Pons (tissue), 1 donor: ENCODE measurements at regions not wholly inside any gene's neighbourhood (a gene's known extent, or its start where the extent isn't known, plus 50 kb on each side); places are given as distances from the start of the nearest gene placed in this dataset.
A peak's percentile ranks its signal among the peaks of the same experiment; 100 is the strongest.

Experiments
- DNase-seq: peaks from one replicate; pipeline ENCODE4 v3.0.0-alpha.2; 2016; ENCODE audit warnings: low spot score

GRCh38 chr6:104614394-104614793, 245.3 kb downstream of the HACE1 start:
- no peak for DNase-seq

- DNase-seq = no peak
Measured at GRCh38 chr6:104613416-104614001, 246.2 kb downstream of the HACE1 start.

DNA sequence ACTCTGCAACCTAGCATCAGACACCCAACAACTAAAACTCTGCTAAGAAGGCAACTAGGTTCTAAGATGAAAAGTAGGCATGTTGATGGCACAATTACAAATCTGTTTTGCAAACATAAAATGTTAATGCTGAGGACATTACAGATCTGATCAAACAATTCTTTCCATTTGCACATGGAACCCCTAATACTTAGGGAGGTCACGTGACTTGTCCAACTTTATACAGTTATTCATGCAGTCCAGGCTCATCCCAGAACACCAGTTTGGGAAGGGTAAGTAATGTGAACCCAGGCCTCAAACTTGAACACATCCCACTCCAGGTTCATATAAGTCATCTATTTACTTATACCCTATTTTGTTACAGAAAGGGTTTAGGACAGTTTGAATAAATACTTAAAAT, 247.2 kb downstream of the HACE1 start:
- DNase-seq = no peak

DNA sequence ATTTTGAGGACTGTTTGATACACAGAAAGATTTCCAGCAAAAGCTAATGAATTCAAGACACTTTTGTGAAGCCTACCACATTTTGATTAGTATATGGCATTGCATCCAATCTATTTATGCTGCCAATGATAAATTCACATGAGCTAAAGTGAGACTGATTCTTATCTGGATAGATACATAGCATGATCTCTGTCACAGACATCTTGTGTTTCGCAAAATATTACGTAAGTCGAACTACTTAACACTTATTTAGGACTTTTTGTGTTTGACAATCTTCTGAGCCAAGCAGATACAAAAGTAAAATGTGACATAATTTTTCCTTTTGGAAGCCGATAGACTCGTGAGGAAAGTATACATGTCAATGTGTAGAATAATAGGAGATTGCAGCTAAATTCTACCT, 251.6 kb downstream of the HACE1 start:
- no peak for DNase-seq

DNA sequence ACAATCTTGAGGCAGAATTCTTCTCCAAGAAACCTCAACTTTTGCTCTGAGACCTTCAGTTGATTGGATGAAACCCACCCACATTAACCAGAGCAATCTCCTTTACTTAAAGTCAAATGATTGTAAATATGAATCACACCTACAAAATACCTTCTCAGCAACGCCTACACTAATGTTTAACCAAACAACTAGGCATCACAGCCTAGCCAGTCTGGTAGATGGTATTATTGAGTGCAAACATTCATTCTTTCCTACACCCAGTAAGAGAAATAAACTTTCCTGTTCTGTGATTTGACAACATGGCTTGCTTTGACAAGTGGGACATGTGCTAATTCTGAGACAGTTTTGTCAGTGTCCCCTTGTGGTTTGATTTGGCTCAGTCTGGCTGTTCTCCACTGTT, 252.2 kb downstream of the HACE1 start:
- DNase-seq = no peak

GRCh38 chr6:104606361-104606760, 253.4 kb downstream of the HACE1 start:
- DNase-seq = no peak

- no peak for DNase-seq
Measured at GRCh38 chr6:104604685-104605084, 255.0 kb downstream of the HACE1 start.

GRCh38 chr6:104603108-104603745, 256.5 kb downstream of the HACE1 start:
- DNase-seq = peak; percentile 64

DNA sequence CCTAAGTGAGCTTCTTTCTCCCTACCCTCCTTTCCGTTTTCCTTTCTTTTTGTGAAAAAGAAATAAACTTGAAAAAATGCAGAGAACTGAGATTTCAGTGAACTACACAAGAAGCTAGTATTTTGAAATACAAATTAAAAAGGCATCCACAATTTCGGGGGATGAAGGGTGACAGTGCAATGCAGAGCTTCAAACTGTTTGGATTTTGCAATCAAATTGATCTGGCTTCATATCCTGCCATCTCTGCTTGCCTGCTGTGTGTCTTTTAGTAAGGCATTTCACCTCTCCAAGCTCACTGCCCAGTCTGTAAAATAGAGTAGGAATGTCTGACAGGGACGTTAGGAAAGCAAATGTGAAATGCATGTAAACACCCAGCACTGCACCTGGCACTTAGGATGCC, 258.0 kb downstream of the HACE1 start:
- DNase-seq = no peak

- DNase-seq = no peak
Measured at GRCh38 chr6:104601131-104601651, 258.5 kb downstream of the HACE1 start.

DNA sequence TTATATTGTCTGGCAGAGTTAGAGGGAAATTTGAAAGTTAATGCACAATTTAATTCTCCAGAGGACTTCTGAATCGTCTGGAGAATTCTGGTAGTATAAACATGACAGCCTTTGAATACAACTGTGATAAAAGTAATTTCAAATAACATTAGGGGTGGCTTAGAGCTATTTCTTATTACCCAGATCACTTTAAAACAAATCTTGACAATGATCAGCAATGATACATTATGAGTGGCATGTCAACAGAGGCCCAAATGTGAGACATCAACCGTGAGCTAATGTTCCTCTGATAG, 259.1 kb downstream of the HACE1 start:
- DNase-seq = no peak

GRCh38 chr6:104599821-104600638, 259.7 kb downstream of the HACE1 start:
- no peak for DNase-seq

DNA sequence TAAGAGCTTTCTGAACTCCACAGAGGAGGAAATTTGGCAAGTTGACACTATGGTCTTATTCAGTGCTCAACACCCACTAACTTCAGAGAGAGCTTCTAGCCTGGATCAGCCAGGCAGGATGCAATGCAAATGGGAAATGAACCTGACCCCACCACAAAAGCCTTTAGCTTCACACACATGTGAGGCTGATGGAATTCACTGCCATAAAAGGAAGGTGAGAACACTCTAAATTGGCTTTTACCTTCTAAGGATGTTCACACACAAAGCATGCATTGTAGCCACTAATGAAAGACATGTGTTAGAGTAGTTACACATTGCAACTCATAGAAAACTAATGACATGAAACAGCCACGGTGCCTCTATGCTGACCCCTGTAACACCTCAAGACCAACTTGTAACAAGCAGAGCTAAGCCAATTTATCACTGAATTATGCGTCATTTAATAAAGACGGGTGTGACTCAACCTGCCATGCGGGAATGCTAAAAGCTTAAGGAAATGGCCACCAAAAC, 262.1 kb downstream of the HACE1 start:
- DNase-seq = no peak

- DNase-seq = no peak
Measured at GRCh38 chr6:104596091-104596490, 263.6 kb downstream of the HACE1 start.

- no peak for DNase-seq
Measured at GRCh38 chr6:104595311-104595820, 264.4 kb downstream of the HACE1 start.

- DNase-seq = no peak
Measured at GRCh38 chr6:104591573-104592334, 268.0 kb downstream of the HACE1 start.

DNA sequence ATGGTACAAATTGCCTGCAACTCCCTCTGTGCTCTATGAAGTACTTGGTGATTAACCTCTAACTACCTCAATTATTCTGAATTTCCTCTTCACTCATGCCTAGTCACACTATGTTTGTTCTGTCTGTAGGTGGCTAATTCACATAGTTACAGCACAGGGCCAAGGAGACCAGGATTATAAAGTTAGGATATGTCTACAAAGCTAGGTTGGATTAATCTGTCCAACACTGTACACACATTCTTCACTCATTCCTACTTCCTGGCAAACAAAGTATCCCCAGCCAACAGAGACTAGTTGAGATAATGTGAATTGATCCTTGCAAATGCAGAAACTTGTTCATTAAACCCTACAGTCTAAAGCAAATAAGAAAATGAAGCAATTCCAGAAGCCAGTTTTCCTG, 269.8 kb downstream of the HACE1 start:
- no peak for DNase-seq

GRCh38 chr6:104585646-104586045, 274.1 kb downstream of the HACE1 start:
- no peak for DNase-seq

- no peak for DNase-seq
Measured at GRCh38 chr6:104580452-104580851, 279.3 kb downstream of the HACE1 start.

DNA sequence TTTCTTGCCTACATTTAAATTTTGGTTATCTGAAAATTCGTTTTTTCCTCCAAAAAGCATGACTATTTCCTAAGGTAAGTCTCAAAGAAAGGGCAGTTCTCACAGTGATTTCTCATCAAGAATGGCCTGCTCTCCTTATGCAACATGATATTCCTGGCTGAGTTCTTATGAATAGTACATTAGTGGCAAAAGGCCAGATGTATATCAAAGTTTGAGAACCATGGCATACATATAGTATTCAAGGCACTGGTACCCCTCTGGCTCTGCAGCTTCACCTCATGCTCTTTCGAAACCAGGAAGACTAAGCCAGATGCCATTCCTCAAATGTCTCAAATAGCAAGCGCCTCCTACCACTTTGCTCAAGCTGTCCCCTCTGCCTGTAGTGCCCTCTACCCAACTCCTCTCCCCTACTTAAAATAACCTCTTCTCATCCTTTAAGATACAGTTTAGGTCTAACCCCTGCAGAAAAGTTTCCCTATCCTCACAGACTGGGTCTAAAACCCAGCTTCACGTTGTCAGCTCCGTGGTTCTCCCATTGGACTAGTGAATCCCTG, 280.3 kb downstream of the HACE1 start:
- no peak for DNase-seq

GRCh38 chr6:104575536-104575935, 284.2 kb downstream of the HACE1 start:
- DNase-seq = no peak
